ENCODE measurements at regions not wholly inside any gene's neighbourhood (a gene's known extent, or its start where the extent isn't known, plus 50 kb on each side); places are given as distances from the start of the nearest gene placed in this dataset.

DNA sequence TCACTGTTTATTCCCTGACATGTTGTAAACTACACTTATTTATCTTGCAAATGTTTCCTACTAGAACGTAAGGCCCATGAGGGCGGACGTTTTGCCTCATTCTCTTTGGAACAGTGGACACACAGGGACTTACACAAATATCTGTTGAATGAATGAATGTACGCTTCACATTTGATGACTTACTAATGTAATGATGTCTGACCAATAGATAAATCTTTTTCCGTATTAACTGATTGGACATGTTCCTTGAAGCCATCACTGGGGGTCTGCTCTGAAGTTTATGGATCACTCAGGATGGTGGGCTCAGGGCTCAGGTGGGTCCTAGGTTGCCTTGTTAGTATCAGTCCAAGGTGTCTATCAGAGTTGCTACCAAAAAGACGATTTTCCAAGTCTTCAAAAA lies 763.2 kb upstream of the TPTE start:
- DNase-seq (ENCODE audit: low read depth in 1 of 2, low spot score in 1 of 2) = no peak
- Histone ChIP-seq H3K27ac (replicated peaks) (no peak overlapping the region), H3K4me3 (replicated peaks; ENCODE audit: insufficient read depth, low read length) (no peak overlapping the region), H3K27me3 (ENCODE audit: insufficient read depth, poor library complexity, severe bottlenecking) (no peaks in the 10 kb centered on the region)
- TF ChIP-seq SPI1 (IDR thresholded peaks at IDR 0.05; ENCODE audit: borderline replicate concordance, low read depth) (no peak), GABPA (IDR thresholded peaks at IDR 0.05; ENCODE audit: low read depth) (no peak), POLR2AphosphoS5 (IDR thresholded peaks at IDR 0.05; ENCODE audit: low read depth) (no peak)
- TF ChIP-seq, protein P1, sequence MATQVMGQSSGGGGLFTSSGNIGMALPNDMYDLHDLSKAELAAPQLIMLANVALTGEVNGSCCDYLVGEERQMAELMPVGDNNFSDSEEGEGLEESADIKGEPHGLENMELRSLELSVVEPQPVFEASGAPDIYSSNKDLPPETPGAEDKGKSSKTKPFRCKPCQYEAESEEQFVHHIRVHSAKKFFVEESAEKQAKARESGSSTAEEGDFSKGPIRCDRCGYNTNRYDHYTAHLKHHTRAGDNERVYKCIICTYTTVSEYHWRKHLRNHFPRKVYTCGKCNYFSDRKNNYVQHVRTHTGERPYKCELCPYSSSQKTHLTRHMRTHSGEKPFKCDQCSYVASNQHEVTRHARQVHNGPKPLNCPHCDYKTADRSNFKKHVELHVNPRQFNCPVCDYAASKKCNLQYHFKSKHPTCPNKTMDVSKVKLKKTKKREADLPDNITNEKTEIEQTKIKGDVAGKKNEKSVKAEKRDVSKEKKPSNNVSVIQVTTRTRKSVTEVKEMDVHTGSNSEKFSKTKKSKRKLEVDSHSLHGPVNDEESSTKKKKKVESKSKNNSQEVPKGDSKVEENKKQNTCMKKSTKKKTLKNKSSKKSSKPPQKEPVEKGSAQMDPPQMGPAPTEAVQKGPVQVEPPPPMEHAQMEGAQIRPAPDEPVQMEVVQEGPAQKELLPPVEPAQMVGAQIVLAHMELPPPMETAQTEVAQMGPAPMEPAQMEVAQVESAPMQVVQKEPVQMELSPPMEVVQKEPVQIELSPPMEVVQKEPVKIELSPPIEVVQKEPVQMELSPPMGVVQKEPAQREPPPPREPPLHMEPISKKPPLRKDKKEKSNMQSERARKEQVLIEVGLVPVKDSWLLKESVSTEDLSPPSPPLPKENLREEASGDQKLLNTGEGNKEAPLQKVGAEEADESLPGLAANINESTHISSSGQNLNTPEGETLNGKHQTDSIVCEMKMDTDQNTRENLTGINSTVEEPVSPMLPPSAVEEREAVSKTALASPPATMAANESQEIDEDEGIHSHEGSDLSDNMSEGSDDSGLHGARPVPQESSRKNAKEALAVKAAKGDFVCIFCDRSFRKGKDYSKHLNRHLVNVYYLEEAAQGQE (IDR thresholded peaks at IDR 0.05; ENCODE audit: insufficient replicate concordance, low read depth) = no peak
- TF ChIP-seq, protein P2, sequence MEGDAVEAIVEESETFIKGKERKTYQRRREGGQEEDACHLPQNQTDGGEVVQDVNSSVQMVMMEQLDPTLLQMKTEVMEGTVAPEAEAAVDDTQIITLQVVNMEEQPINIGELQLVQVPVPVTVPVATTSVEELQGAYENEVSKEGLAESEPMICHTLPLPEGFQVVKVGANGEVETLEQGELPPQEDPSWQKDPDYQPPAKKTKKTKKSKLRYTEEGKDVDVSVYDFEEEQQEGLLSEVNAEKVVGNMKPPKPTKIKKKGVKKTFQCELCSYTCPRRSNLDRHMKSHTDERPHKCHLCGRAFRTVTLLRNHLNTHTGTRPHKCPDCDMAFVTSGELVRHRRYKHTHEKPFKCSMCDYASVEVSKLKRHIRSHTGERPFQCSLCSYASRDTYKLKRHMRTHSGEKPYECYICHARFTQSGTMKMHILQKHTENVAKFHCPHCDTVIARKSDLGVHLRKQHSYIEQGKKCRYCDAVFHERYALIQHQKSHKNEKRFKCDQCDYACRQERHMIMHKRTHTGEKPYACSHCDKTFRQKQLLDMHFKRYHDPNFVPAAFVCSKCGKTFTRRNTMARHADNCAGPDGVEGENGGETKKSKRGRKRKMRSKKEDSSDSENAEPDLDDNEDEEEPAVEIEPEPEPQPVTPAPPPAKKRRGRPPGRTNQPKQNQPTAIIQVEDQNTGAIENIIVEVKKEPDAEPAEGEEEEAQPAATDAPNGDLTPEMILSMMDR (IDR thresholded peaks at IDR 0.05; ENCODE audit: insufficient read depth, low read length) = no peak

- no peak for TF ChIP-seq SPI1 (IDR thresholded peaks at IDR 0.05; ENCODE audit: borderline replicate concordance, low read depth)
- no peak for TF ChIP-seq GABPA (IDR thresholded peaks at IDR 0.05; ENCODE audit: low read depth)
- TF ChIP-seq, protein P2 (IDR thresholded peaks at IDR 0.05; ENCODE audit: insufficient read depth, low read length) = no peak
- TF ChIP-seq POLR2AphosphoS5 (IDR thresholded peaks at IDR 0.05; ENCODE audit: low read depth) = no peak
- TF ChIP-seq, protein P1 (IDR thresholded peaks at IDR 0.05; ENCODE audit: insufficient replicate concordance, low read depth) = no peak
- no peak for DNase-seq (ENCODE audit: low read depth in 1 of 2, low spot score in 1 of 2)
- Histone ChIP-seq H3K27ac (replicated peaks) (no peak overlapping the region), H3K27me3 (ENCODE audit: insufficient read depth, poor library complexity, severe bottlenecking) (no peaks in the 10 kb centered on the region), H3K4me3 (replicated peaks; ENCODE audit: insufficient read depth, low read length) (no peak overlapping the region)
Measured at GRCh38 chr21:9758888-9759287, 762.5 kb upstream of the TPTE start.

DNA sequence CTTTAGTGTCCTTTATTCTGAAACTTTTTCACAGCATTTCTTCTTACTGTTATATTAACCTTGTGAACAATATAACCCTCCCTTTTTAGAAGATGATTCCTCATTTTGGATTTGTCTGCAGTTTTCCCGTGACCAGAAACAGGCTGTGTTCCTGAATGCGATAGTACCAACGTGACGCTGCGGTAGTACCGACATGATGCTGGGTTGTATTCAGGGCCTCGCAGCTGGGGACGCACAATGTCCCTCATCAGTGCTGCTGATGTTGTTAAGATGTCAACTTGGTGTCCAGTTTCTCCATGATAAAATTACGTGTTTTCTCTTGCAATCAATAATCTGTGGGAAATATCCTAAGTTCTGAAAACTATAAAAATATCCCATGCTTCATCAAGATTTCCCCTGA lies 761.4 kb upstream of the TPTE start:
- Histone ChIP-seq H3K4me3 (replicated peaks; ENCODE audit: insufficient read depth, low read length) (no peak overlapping the region), H3K27ac (replicated peaks) (no peak overlapping the region), H3K27me3 (ENCODE audit: insufficient read depth, poor library complexity, severe bottlenecking) (no peaks in the 10 kb centered on the region)
- no peak for DNase-seq (ENCODE audit: low read depth in 1 of 2, low spot score in 1 of 2)
- TF ChIP-seq, protein P2 (IDR thresholded peaks at IDR 0.05; ENCODE audit: insufficient read depth, low read length) = no peak
- TF ChIP-seq POLR2AphosphoS5 (IDR thresholded peaks at IDR 0.05; ENCODE audit: low read depth) (no peak), GABPA (IDR thresholded peaks at IDR 0.05; ENCODE audit: low read depth) (no peak), SPI1 (IDR thresholded peaks at IDR 0.05; ENCODE audit: borderline replicate concordance, low read depth) (no peak)
- TF ChIP-seq, protein P1 (IDR thresholded peaks at IDR 0.05; ENCODE audit: insufficient replicate concordance, low read depth) = no peak

Data from HL-60 (cell line).